Forelimb muscle (tissue), 1 donor: ENCODE measurements at regions not wholly inside any gene's neighbourhood (a gene's known extent, or its start where the extent isn't known, plus 50 kb on each side); places are given as distances from the start of the nearest gene placed in this dataset.
"Not testable (repeated sequence)": the region's sequence is repeated elsewhere in the genome, so short reads cannot be mapped to it uniquely, and the experiment has no call there.

Source experiments
- DNase-seq: peaks from one replicate; pipeline ENCODE4 v3.0.0-alpha.2; 2013; ENCODE audit warnings: low read depth

DNA sequence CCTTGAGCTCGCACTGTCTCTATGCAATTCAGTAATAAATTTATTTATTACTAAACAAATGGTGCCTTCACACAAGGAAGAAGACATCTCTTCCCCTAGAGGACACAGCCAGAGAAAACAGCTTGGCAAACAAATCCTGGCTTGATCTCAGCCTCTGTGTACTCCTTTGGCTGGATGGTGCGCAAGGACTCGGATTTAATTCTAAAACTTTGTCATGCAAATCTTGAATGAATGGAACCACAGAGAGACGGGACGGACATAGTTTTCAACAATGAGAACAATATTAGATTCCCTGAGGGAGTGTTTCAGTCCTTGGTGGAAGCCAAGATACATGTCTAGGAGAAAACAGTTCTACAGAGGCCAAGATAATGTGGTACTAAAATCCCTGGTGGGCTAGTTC, 349.5 kb downstream of the NPIPA8 start:
- DNase-seq: no peak

DNA sequence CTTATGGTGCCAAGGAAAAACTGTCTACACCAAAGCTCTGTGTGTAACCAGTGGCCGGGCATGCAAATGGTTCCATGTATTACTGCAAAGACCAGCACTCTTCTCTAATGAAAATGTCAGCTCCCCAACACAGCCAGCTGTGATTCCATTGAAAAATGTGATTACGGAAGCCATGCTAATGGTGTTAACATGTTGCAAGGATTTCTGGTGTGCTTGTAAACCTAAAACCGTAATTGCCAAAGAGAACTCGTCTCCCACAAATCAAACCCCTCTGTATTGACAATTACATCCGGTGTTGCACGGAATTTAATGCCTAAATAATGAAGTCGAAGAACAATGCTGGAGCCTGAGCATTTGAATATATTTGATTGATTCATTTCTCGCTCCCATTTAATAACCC, 351.7 kb downstream of the NPIPA8 start:
- no peak for DNase-seq

DNA sequence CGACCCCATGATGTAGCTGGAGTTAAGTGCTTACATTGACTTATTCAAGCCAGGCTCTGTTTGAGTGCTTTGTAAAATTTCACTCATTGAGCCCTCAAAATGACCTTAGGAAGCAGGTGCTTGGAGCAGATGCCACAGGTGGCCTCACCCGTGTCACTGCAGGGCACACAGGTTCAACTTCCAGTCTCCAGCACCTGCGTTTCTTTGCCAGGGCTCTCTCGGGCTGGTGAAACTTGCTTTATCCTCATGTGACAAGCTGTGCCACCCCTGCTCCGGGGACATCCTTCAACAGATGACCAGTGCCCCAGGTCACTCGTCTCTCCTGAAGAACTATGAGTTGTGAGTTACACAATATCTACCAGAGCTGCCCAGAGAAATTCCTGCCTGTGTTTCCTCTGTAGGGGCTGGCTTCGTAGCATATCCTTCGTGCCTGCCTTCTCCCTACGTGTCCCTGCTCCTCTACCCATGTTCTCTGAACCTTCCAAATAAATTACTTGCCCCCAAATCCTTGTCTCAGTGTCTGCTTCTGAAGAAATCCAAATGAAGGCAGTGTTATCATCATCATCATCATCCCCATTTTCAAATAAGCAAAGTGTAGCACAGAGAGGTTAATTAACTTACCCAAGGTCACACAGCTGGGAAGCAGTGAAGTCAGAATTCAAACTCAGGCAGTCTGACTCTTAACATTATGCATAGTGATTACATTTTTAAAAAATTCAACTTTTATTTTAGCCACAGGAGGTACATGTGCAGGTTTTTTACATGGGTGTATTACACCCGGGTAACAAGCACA, 352.5 kb downstream of the NPIPA8 start:
- DNase-seq: no peak

DNA sequence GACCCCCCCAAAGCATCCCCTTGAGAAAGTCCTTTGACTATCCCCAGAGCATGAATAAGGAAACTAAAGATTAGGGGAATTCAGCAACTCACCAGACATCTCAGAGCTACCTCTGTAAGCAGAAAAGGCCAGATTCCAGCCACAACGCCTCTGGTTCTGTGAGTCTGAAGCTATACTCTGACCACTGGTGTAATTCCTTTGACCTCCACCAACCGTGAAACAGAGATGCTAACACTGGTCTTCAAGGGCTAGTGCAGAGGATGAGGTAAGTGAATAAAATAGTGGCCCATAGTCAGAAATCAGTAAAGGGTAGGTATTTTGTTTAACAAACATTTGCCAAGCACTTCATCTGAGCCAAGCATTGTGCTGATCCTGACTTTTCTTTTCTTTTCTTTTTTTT, 353.4 kb downstream of the NPIPA8 start:
- no peak for DNase-seq

DNA sequence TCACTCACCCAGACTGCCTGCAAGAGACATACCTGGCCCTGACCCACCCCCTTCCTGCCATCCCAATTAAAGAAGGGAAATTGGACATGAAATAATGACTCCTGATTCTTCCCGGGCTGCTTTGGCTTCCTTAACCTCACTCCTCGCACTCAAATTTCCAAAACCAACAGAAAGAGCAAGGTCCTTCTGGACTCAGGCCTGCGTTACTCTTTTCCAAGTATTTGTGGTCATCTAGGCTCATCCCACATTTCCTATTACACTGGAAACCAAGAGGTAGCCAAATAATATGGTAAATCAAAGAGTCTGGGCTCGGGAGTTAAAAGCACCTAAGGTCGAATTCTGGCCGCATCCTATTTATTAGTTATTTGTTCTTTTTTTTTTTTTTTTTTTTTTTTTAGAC, 359.3 kb downstream of the NPIPA8 start:
- no peak for DNase-seq

DNA sequence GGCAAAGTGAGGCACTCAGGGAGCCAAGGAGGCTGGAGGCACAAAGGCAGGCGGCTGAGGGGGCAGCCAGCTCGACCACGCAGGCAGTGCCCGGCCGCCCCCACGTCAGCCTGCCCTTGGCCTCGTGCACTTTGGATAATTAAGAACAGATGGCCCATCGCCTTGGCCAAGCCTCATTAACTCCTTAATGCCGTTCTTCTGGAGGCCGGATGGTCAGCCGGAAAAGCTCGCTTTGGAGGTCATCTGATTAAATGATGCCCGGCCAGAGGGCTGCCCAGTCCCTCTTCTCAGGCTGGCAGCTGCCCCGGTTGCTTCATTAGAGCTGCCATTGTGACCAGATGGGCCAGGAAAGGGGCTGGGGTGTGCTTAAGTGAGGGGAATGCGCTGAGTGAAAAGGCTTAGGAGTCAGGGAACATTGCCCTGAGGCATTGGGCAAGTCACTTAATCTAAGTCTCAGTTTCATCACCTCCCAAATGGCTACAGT, 364.0 kb downstream of the NPIPA8 start:
- DNase-seq: no peak

DNA sequence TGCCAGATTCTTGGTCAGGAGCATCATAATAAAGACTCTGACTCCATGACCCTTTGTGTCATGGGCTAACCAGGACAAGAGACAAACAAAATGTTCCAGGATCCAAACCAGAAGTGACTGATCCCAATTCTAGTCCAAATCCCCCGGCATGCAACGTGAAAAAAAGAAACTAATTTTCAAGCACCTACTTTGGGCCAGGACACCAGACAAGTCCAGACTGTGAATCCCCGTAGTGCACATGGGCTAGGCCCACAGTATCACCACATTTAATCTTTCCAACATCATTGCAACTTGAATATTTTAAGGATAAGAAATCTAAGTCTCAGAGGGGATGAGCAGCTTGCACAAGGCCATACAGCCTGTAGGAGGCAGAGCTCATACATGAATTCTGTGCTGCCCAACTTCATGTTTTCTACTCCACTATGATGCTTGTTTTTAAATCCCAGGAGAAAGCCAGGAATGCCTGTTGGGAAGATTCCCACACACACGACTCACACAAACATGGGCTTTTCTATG, 365.7 kb downstream of the NPIPA8 start:
- no peak for DNase-seq

DNA sequence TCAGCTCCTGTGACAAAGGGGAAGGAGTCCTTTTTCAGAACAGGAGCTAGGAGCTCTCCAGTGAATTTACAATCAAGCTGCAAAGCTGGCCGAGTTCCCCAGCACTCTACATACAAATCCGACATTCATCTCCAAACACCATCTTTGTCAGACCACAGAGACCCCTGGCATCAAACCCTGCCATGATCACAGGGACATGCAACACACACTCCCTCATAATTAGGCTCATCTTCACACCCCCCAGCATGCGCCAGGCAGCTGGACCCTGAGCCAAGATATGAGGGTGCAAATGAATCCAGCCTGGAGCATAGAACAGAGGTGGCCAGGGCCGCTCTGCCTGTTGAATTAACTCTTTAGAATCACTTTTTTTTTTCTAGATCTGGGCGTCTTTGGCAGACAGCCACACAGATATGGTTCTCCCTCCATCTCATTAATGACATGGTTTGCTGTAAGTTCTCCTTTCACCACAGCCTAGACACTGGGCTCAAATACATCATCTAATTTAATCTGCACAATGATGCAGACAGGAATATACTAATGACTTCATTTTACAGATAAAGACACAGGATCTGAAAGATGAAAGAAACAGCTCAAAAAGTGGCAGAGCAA, 366.3 kb downstream of the NPIPA8 start:
- DNase-seq: no peak

DNA sequence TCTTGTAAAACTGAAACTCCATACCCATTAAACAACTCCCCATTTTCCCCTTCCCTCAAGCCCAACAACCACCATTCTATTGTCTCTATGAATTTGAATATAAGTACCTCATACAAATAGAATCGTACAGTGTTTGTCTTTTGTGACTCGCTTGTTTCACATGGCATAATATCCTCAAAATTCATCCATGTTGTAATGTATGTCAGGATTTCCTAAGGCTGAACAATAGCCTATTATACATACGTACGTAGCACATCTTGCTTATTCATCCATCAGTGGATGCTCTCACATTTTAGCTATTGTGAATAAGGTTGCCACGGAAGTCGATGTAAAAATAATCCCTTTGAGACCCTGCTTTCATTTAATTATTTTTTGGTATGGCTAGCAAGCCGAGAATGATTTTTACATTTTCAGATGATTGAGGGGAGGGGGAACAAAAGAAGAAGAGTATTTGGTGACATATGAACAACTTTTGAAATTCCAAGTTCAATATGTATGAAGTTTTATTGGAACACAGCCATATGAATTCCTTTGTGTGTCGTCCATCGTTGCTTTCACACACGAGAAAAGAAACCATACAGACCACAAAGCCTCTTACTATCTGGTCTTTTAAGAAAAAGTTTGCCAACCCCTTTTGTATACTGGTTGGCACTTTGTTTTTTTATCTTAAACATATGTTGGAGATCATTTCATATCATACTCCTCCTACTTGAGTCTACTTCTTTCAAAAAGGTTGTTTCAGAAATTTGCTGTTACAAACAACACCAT, 371.2 kb downstream of the NPIPA8 start:
- DNase-seq: no peak

DNA sequence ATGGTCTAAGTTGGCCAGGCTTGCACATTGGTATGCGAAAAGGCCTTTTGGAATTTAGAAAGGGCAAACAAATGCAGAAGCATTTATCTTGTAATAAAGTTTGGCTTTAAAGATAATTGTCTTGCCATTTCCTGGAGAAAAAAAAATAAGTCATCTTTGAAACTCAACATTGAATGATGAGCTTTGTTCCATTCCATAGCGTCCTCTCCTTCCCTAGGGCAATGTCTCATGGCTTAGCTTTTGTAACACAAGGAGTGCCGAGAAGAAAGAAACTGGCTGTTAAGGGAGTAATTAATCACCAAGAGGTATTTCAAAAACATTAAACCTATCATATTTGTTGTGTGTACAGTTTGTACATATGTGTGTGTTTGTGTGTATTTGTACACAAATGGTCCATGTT, 372.3 kb downstream of the NPIPA8 start:
- DNase-seq: no peak

DNA sequence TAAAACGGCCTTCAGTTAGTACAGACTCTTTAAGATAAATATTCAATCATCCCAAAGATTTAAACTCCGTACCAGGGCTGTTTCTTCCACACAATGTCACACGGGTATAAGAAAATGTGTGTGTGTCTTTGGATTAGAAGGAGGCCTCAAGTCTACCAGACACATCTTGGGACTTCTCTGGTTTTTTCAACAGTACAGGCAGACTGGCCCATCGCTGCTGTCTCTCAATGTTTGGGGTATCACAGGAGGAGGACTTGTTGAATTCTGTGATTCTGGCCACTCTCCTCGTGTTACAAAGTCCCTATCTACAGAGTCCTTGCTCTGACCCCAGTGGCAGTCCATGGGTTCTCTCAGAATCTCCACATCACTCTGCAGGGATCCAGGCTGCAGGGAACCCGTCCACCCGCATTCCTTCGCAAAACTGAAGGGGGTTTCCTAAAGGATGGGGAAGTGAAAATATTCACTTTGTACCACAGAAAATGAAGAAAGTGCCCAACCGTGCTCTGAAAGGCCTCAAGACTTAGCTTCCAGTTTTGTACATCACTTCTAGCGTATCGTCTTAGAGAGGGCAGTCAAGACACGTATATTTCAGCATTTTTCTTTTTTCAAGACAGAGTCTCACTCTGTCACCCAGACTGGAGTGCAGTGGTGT, 373.2 kb downstream of the NPIPA8 start:
- no peak for DNase-seq

DNA sequence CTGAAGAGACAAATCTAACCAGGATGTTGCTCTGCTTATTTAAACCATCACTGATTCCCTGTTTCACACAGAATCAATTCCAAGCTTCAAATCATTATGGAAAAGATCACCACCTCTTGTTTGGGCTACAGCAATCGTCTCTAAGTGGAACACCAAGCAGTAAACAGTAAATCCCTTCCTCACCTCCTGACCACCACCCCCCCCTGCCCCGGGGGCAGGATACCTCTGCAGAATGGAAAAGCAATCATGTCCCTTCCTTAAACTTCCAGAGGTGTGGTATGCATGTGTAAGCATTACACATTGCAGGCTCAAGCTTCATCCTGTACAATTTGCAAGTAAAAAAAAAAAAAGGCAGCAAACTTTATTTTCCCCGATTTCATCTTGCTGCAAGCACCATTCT, 373.8 kb downstream of the NPIPA8 start:
- no peak for DNase-seq

DNA sequence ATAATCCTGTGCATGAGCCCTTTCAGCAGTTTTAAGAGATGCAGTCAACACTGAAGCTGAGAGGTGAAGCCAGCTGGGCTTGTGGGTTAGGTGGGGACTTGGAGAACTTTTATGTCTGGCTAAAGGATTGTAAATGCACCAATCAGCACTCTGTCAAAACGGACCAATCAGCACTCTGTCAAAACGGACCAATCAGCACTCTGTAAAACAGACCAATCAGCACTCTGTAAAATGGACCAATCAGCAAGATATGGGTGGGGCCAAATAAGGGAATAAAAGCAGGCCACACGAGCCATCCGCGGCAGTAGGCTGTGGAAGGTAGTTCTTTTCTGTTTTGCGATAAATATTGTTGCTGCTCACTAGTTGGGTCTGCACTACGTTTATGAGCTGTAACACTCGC, 374.7 kb downstream of the NPIPA8 start:
- DNase-seq: not testable (repeated sequence)

DNA sequence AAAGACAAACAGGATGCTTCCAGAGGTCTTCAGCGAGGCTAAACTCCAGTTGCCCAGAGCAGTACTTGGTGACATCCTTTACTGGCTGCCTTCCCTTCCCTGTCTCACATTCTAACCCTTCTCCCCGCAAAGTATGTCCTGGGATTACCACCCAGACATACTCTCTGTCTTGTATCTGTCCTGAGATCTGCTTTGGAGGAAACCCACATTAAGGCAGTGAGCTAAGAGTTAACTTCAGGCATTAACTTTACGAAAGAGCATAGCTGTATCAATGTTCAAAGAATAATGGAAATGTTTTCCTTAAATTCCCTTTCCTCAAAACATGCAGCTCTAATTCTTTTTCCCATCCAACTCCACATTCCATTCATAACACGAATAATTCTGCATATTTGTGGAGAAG, 385.2 kb downstream of the NPIPA8 start:
- DNase-seq: no peak

DNA sequence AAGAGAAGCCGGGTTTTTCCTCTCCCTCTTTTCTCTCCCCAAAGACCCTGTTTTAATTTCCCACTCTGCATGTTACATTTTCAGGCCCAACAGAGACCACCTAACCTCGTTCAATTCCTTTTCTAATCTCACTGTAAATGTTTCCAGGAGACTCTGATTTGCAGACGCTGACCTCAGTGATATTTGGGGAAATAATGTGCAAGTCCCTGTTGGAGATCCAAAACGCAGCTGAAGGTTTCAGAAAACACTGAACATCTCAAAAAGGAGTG, 386.6 kb downstream of the NPIPA8 start:
- no peak for DNase-seq

DNA sequence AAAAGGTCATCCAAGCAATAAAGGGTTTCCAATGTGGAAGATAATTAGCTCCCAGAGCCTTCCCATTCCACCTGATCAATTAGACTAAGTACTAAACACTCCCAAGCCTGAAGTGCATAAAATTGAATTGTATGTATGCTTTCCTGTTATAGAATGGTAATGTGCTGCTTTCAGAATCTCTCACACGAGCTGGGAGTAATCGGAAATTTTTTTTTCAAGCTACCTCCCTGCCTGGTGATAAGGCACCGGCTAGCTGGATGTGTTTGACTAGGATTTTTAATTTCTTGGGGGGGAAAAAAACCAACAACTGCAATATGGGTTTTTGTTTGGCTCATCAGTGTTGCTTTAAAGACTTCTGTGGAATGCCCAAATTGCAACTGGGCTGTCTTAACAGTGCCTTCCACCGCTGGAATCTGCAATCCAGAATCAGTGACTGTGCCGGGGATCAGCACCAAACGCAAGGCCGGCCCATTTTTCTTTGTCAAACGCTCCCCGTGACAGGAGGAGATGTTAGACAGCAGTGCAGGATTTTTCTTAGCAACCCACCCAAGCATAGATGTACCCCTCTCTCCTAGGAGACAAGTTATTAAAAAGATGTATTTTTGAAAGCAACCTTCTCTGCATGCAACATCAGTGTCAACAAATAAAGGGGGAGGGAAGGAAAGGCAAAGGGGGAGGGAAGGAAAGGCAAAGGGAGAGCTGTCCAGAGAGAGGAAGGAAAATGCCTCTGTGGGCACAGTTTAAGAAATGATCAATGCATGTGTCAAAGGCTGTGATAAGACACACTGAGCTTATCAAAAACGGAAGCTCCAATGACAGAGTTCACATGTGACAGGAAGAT, 387.2 kb downstream of the NPIPA8 start:
- no peak for DNase-seq

DNA sequence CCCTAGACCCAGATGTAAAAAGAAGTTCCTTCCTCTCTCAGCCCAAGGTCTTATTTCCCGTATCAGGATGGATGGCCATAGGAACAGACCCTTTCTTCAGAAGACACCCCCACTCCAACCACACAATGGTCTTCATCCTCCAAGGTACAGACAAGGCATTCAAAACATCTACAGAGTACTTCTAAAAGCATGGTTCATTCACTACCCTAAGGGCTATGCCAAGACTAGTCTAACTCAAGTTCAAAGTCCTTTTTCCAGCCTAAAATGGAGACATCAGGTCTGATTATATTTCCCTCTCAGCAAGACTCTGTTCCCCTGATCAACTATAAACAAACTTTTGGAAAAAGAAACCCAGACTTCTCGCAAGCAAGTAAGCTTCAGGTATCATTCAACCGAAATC, 388.9 kb downstream of the NPIPA8 start:
- no peak for DNase-seq

DNA sequence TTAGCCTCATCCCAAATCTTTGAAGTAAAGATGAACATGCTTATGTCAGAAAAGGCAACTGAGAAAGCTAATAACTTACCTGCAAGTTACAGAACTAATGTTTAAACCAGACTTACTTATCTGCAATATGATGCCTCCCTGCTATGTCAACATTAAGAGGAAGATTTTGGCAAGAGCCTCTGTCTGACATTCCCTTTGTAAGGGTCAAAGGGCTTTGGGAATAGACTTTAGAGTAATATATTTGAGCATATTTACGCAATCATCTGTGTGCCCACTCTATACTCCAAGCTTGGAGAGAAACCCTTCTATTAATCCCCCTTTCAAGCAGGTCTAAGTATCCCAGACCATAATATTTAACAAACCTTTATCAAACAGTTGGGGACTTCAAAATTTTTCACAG, 389.4 kb downstream of the NPIPA8 start:
- no peak for DNase-seq

DNA sequence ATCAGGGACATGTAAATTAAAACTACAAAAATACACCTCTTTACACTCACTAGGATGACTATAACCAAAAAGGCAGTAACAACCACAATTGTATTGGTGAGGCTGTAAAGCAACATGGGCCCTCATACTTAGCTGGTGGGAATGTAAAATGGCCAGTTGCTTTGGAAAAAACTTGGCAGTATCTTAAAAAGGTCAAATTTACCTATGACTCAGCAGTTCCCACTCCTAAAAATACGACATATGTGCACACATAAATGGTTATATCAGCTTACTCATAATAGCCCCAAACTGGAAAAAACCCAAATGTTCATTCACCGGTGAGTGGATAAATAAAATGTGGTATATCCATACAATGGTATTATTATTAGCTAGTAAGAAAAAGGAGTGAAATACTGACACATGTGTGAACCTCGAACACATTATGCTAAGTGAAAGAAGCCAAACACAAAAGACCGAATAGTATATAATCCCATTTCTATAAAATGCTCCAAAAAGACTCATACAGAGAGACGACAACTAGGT, 391.4 kb downstream of the NPIPA8 start:
- DNase-seq: no peak

DNA sequence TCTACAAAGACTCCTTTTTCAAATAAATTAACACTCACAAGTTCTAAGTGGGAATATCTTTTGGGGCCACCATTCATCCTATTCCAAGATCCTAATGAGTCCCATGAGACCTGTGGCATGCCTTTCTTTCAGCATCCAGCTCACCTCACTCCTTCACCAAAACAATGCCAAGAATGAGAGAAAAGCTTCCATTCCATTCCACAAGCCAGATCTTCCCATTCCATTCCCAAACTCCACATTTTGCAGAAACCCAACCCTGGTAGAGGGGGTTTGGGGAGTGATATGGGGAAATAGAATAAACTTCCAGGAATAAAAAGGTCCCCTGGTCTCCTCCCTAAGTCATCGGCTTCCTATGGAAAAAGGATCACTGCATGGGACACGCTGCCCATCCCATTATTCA, 392.2 kb downstream of the NPIPA8 start:
- no peak for DNase-seq

DNA sequence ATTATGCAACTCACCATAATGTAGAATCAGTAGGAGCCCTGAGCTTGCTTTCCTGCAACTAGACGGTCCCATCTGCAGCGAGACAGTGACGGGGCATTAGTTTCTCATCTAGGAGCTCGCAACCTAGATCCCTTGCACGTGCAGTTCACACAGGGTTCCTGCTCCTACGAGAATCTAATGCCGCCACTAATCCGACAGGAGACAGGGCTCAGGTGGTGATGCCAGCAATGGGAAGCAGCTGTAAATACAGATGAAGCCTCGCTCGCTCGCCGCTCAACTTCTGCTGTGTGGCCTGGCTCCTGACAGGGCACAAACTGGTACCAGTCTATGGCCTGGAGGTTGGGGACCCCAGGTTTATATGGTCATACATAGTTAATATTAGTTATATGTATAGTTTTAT, 394.5 kb downstream of the NPIPA8 start:
- DNase-seq: no peak
